Peyer's patch (tissue), 4 donors: ENCODE measurements at regions not wholly inside any gene's neighbourhood (a gene's known extent, or its start where the extent isn't known, plus 50 kb on each side); places are given as distances from the start of the nearest gene placed in this dataset.

Experiments
- DNase-seq, 3 donors: peaks; one replicate each; pipeline ENCODE4 v3.0.0-alpha.2; 2017 to 2019
- H3K27ac ChIP-seq, 4 donors: fragments of 200-600 bp; sonication (generic); one replicate each; pipeline ENCODE4 v1.5.1; 2016 to 2019
- H3K27me3 ChIP-seq, 2 donors: fragments of 200-600 bp; sonication (generic); one replicate each; pipeline ENCODE4 v1.5.1; 2019
- H3K36me3 ChIP-seq, 3 donors: fragments of 200-600 bp; sonication (generic); one replicate each; pipeline ENCODE4 v1.5.1; 2016 to 2019
- H3K4me1 ChIP-seq, 4 donors: fragments of 200-600 bp; sonication (generic); one replicate each; pipeline ENCODE4 v1.5.1; 2016 to 2019
- H3K4me3 ChIP-seq, 4 donors: fragments of 200-600 bp; sonication (generic); 1 replicate in 3 of 4; 2 replicates in 1 of 4; pipeline ENCODE4 v1.5.1; 2016 to 2019; ENCODE audit warnings: mild to moderate bottlenecking in 1 of 4
- H3K9me3 ChIP-seq, 4 donors: fragments of 200-600 bp; sonication (generic); one replicate each; pipeline ENCODE4 v1.5.1; 2016 to 2019; ENCODE audit warnings: mild to moderate bottlenecking in 1 of 4
- POLR2A ChIP-seq, 2 donors: fragments of 450-650 bp; IDR thresholded peaks; one replicate each; pipeline ENCODE4 v1.5.1; 2017; ENCODE audit warnings: antibody characterized with exemption in 2 of 2, mild to moderate bottlenecking in 2 of 2, moderate library complexity in 2 of 2
- TF ChIP-seq, protein P1 (sequence below), 6 experiments: fragments of 450-650 bp in 4 of 6; fragments of 200-600 bp in 2 of 6; sonication (generic) in 1 of 6; IDR thresholded peaks; one replicate each; pipeline ENCODE4 v1.5.1; 2017 to 2019; ENCODE audit warnings: antibody characterized with exemption in 6 of 6, mild to moderate bottlenecking in 3 of 6, moderate library complexity in 1 of 6

DNA sequence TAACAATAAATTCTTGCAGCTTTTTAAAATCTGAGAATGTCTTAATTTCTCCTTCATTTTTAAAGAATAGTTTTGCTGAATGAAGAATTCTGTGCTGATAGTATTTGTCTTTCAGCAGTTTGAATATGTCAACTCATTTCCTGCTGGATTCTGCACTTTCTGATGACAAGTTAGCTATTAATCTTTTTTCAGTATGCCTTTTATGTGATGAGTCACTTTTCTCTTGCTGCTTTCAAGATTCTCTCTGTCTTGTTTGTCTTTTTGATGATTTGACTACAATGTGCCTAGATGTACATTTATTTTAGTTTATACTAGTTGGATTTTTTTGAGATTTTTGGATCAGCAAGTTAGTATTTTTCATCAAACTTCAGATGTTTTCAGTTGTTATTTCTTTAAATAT is 87.9 kb upstream of the AVPR1A start:
- H3K36me3 ChIP-seq: no peaks in the 10 kb centered on the region
- no peaks in the 10 kb centered on the region for H3K4me1 ChIP-seq
- H3K27me3 ChIP-seq: no peaks in the 10 kb centered on the region
- no peak for TF ChIP-seq POLR2A (IDR thresholded peaks at IDR 0.05)
- TF ChIP-seq, protein P1, sequence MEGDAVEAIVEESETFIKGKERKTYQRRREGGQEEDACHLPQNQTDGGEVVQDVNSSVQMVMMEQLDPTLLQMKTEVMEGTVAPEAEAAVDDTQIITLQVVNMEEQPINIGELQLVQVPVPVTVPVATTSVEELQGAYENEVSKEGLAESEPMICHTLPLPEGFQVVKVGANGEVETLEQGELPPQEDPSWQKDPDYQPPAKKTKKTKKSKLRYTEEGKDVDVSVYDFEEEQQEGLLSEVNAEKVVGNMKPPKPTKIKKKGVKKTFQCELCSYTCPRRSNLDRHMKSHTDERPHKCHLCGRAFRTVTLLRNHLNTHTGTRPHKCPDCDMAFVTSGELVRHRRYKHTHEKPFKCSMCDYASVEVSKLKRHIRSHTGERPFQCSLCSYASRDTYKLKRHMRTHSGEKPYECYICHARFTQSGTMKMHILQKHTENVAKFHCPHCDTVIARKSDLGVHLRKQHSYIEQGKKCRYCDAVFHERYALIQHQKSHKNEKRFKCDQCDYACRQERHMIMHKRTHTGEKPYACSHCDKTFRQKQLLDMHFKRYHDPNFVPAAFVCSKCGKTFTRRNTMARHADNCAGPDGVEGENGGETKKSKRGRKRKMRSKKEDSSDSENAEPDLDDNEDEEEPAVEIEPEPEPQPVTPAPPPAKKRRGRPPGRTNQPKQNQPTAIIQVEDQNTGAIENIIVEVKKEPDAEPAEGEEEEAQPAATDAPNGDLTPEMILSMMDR (IDR thresholded peaks at IDR 0.05): no peak
- no peak for DNase-seq
- peaks cover 0 to 2% (median 0%) of the 10 kb centered on the region in 4 donors for H3K9me3 ChIP-seq
- no peak overlapping the region for H3K27ac ChIP-seq
- no peak overlapping the region for H3K4me3 ChIP-seq

DNA sequence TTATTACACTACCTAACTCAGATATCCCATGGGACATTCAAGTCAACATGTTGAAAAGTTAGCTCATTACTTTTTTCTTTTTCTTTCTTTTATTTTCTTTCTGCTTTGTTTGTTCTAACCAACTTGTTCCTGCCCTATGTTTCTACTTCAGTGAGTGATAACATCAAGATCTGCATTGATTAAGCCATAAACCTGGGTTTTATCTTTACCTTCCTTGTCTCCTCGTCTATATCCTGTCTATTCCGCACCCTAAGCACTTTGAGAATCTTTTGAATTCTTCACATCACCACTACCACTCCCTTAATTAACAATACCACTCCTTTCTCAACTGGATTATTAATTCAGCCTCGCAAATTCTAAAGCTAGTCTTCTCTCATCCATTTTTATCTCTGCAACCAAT is 81.9 kb upstream of the AVPR1A start:
- DNase-seq: no peak
- Histone ChIP-seq H3K27me3 (no peaks in the 10 kb centered on the region), H3K9me3 (no peaks in the 10 kb centered on the region), H3K27ac (no peak overlapping the region), H3K4me3 (no peak overlapping the region), H3K4me1 (no peaks in the 10 kb centered on the region), H3K36me3 (no peaks in the 10 kb centered on the region)
- TF ChIP-seq POLR2A (IDR thresholded peaks at IDR 0.05): no peak
- TF ChIP-seq, protein P1 (IDR thresholded peaks at IDR 0.05): no peak

DNA sequence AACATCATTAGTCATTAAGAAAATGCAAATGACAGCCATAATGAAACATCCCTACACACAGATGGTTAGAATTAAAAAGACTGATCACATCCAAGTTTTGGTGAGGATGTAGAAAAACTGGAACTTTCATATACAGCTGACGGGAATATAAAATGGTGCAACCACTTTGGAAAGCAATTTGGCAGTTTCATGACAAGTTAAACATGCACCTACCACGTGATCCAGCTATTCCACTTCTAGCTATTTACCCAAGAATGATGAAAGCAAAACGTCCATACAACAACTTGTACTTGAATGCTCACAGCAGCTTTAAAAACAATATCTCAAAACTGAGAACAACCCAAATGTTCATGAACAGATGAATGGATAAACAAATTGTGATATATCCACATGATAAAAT is 77.9 kb upstream of the AVPR1A start:
- no peaks in the 10 kb centered on the region for H3K36me3 ChIP-seq
- no peak overlapping the region for H3K4me3 ChIP-seq
- no peaks in the 10 kb centered on the region for H3K27me3 ChIP-seq
- TF ChIP-seq, protein P1 (IDR thresholded peaks at IDR 0.05): no peak
- TF ChIP-seq POLR2A (IDR thresholded peaks at IDR 0.05): no peak
- no peak overlapping the region for H3K27ac ChIP-seq
- H3K9me3 ChIP-seq: no peaks in the 10 kb centered on the region
- DNase-seq: no peak
- H3K4me1 ChIP-seq: no peaks in the 10 kb centered on the region

DNA sequence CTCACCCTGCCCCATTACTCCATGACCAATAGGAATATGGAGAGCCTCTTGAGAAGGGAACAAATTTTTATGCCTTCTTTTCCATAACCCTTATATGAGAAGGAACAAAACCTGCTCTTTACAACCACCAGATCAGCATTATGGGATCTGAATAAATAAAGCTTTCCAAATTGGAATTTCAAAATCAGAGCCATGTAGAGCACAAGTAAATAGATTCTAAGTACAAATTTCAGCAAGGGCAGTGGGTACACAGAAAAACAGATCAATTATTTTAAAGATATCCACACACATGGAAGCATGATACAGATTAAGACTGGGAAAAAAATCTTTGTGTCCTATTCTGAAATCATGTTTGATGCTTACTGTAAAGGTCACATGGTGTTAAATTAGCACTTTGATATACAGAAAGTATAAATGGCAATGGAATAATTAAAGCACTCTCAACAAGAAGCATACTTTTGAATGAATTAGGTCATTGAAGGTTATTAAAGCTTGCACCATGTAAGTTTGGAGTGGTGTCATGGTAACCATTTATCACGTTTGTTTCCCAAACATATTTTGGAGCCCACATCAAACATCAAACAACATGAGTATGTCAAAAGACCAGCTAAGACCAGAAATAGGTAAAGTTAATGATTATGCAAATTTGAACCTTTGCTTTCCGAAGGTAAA is 75.9 kb upstream of the AVPR1A start:
- no peaks in the 10 kb centered on the region for H3K36me3 ChIP-seq
- H3K27ac ChIP-seq: no peak overlapping the region
- no peaks in the 10 kb centered on the region for H3K9me3 ChIP-seq
- no peaks in the 10 kb centered on the region for H3K4me1 ChIP-seq
- H3K27me3 ChIP-seq: no peaks in the 10 kb centered on the region
- no peak for DNase-seq
- H3K4me3 ChIP-seq: no peak overlapping the region
- no peak for TF ChIP-seq POLR2A (IDR thresholded peaks at IDR 0.05)
- TF ChIP-seq, protein P1 (IDR thresholded peaks at IDR 0.05): no peak

DNA sequence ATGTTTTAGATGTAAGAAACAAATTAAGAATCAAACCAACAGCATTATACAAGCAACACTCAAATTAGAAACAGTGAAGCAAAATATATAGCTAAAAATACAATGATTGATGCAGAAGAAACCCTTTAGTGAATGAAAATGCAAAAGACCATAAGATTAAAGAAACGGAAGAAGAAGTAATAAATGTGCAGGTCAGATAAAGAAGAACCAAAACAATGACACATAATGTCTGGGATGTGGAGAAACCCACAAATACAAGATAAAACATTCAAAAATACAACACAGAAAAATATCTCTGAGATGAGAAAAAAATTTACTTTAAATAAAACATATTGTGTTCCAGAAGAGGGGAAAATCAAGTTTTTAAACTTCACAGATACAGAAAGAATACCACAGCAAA is 73.4 kb upstream of the AVPR1A start:
- no peak overlapping the region for H3K27ac ChIP-seq
- no peaks in the 10 kb centered on the region for H3K9me3 ChIP-seq
- TF ChIP-seq, protein P1 (IDR thresholded peaks at IDR 0.05): no peak
- H3K27me3 ChIP-seq: no peaks in the 10 kb centered on the region
- H3K36me3 ChIP-seq: no peaks in the 10 kb centered on the region
- no peak overlapping the region for H3K4me3 ChIP-seq
- no peak for DNase-seq
- H3K4me1 ChIP-seq: no peaks in the 10 kb centered on the region

DNA sequence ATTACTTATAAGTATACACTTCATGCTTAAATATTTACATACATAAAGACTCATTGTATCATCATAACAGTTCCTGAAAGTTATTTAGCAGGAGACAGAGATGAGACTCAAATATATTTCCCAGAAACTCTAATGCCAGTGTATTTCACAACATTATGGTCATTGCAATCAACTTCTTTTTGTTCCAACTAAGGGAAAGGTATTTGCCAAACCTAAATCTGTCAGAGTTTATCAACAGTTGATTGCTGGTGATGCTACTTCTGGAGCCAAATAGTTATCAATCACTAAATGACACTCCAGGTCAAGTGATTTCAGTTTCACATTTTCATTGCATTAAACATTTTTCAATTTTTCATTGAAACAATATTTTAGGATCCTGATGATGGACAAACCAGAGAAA is 72.1 kb upstream of the AVPR1A start:
- H3K4me3 ChIP-seq: no peak overlapping the region
- no peaks in the 10 kb centered on the region for H3K4me1 ChIP-seq
- no peaks in the 10 kb centered on the region for H3K9me3 ChIP-seq
- H3K27me3 ChIP-seq: no peaks in the 10 kb centered on the region
- H3K36me3 ChIP-seq: no peaks in the 10 kb centered on the region
- DNase-seq: no peak
- no peak for TF ChIP-seq POLR2A (IDR thresholded peaks at IDR 0.05)
- TF ChIP-seq, protein P1 (IDR thresholded peaks at IDR 0.05): no peak
- H3K27ac ChIP-seq: no peak overlapping the region
